ENCODE measurements at regions not wholly inside any gene's neighbourhood (a gene's known extent, or its start where the extent isn't known, plus 50 kb on each side); places are given as distances from the start of the nearest gene placed in this dataset.
"Not testable (repeated sequence)": the region's sequence is repeated elsewhere in the genome, so short reads cannot be mapped to it uniquely, and the experiment has no call there.

DNA sequence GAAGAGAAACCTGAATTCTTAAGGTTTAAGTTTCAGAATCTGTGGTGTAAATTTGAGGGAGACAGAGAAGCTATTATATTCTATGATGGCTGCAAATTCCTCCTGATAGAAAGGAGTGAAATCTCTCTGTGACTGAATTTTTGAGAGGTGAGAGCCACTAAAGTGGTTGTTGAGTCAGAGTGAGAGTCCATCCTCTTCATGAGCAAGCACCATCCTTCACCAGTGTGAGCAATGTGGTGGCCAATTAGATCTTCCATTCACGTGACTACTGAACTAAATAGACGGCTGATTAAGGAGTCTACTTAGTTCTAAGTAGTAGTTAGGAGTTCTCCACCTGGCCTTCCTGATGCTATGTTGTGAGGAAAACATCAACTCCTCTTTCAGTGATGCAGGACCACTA lies 147.8 kb upstream of the CCNH start:
- H3K27me3 ChIP-seq (ENCODE audit: control insufficient read depth, insufficient read depth, low read length): no peaks in the 10 kb centered on the region
- H3K4me1 ChIP-seq (ENCODE audit: control insufficient read depth, insufficient read depth, low read length): no peaks in the 10 kb centered on the region
- no peaks in the 10 kb centered on the region for H3K9me3 ChIP-seq (ENCODE audit: control insufficient read depth, insufficient read depth, low read length)
- H3K36me3 ChIP-seq (ENCODE audit: control insufficient read depth, insufficient read depth, low read length): no peaks in the 10 kb centered on the region
- no peak overlapping the region for H3K9ac ChIP-seq (ENCODE audit: low read depth, low read length)
- no peak overlapping the region for H3K4me3 ChIP-seq (ENCODE audit: low read depth, low read length)

DNA sequence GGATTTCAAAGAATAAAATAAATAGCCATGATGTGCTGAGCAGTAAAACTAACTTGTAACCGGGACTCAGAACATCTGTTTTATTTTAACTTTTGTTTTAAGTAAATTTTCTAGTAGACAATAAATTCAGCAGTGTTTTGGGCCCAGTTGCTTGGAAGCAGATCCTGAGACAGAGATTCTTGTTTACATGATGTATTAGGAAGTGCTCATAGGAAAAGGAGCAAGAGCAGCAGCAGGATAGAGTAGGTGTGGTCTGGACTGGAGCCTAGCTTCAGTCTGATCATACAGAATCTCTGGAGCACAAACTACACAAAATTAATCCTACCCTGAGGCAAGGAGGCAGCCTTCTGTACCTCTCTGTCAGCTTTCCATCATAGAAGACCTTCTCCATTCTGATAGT lies 139.2 kb upstream of the CCNH start:
- Histone ChIP-seq H3K9me3 (ENCODE audit: control insufficient read depth, insufficient read depth, low read length) (no peaks in the 10 kb centered on the region), H3K27me3 (ENCODE audit: control insufficient read depth, insufficient read depth, low read length) (no peaks in the 10 kb centered on the region), H3K4me3 (ENCODE audit: low read depth, low read length) (no peak overlapping the region), H3K36me3 (ENCODE audit: control insufficient read depth, insufficient read depth, low read length) (no peaks in the 10 kb centered on the region), H3K4me1 (ENCODE audit: control insufficient read depth, insufficient read depth, low read length) (no peaks in the 10 kb centered on the region), H3K9ac (ENCODE audit: low read depth, low read length) (no peak overlapping the region)

DNA sequence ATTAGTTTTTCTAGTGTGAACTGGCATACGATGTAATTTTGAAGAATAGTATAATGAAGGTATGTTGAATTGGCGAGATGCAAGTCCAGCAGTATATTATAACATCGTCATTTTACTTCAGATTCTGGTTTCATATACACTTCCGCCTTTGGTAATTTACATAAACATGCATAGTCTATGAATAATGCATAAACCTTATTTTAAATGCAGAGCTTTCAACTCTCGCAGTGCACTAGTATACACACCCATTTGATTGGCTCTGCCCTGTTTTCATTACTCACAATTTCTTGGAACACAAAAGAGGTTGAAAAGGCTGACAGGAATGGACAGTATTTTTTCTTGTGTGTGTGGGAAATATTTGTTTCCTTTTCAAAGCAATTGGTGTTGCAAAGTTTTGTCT lies 128.9 kb upstream of the CCNH start:
- no peak overlapping the region for H3K4me3 ChIP-seq (ENCODE audit: low read depth, low read length)

DNA sequence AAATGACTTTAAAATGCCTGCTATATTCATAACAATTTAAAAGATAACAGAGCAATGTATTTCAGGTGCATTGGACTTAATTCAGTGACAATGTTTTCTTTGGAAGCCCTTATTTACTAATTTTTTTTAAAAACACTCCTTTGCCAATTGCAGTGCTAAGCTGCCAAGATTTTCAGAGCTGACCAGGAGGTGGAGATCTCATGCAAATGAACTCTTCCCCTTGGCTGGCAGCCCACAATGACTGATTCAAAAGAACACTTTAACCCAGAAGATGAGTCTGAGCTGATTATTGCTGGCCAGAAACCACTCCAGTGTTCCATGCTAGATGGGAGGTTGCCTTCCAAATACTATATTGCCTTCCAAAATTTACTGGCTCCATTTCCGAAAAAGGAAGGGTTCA lies 128.3 kb upstream of the CCNH start:
- Histone ChIP-seq H3K9me3 (ENCODE audit: control insufficient read depth, insufficient read depth, low read length) (no peaks in the 10 kb centered on the region), H3K36me3 (ENCODE audit: control insufficient read depth, insufficient read depth, low read length) (no peaks in the 10 kb centered on the region), H3K4me1 (ENCODE audit: control insufficient read depth, insufficient read depth, low read length) (peaks cover 3% of the 10 kb centered on the region), H3K9ac (ENCODE audit: low read depth, low read length) (no peak overlapping the region), H3K27me3 (ENCODE audit: control insufficient read depth, insufficient read depth, low read length) (no peaks in the 10 kb centered on the region), H3K4me3 (ENCODE audit: low read depth, low read length) (no peak overlapping the region)

More for the DNA sequence above, 128.9 kb upstream of the CCNH start:
- H3K4me1 ChIP-seq (ENCODE audit: control insufficient read depth, insufficient read depth, low read length): no peaks in the 10 kb centered on the region
- no peaks in the 10 kb centered on the region for H3K27me3 ChIP-seq (ENCODE audit: control insufficient read depth, insufficient read depth, low read length)
- no peaks in the 10 kb centered on the region for H3K36me3 ChIP-seq (ENCODE audit: control insufficient read depth, insufficient read depth, low read length)
- no peak overlapping the region for H3K9ac ChIP-seq (ENCODE audit: low read depth, low read length)
- no peaks in the 10 kb centered on the region for H3K9me3 ChIP-seq (ENCODE audit: control insufficient read depth, insufficient read depth, low read length)

DNA sequence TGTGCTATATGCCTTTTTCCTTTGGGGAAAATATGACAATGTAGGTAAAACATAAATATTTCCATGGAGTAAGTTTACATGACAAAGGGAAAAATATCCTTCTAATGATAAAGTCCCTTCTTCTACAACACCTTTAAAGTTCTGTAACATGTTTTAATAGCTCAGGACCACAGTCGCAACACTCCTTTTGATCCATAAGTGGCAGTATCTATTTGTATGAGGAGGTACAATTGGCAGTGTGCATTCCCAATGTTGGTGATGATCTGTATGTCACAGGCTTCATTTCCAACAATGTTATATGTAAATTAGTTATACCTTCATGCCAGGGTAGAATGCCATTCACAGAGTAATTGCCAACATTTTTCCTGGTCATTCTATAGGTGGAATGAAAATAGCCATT lies 127.1 kb upstream of the CCNH start:
- Histone ChIP-seq H3K4me3 (ENCODE audit: low read depth, low read length) (no peak overlapping the region), H3K9ac (ENCODE audit: low read depth, low read length) (no peak overlapping the region), H3K4me1 (ENCODE audit: control insufficient read depth, insufficient read depth, low read length) (peaks cover 3% of the 10 kb centered on the region), H3K9me3 (ENCODE audit: control insufficient read depth, insufficient read depth, low read length) (no peaks in the 10 kb centered on the region), H3K36me3 (ENCODE audit: control insufficient read depth, insufficient read depth, low read length) (no peaks in the 10 kb centered on the region), H3K27me3 (ENCODE audit: control insufficient read depth, insufficient read depth, low read length) (no peaks in the 10 kb centered on the region)

DNA sequence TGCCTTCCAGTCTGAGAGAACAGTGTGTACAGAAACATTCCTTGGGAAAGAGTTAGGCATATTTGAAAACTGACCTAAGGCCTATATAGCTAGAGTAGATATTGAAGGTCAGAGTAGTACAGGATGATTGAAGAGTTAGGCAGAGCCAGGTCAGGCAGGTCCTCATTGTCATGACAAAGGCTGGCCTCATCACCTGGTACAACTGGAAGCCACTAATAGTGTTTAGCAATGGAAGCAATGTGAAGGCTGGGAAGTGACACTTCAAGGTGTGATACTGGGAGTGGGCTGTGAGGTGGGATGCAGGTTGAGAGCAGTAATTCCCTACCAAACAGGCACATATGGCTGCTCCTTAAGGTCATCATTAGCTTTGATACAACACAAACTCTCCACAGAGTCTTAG lies 123.6 kb upstream of the CCNH start:
- H3K27me3 ChIP-seq (ENCODE audit: control insufficient read depth, insufficient read depth, low read length): no peaks in the 10 kb centered on the region
- peaks cover 3% of the 10 kb centered on the region for H3K4me1 ChIP-seq (ENCODE audit: control insufficient read depth, insufficient read depth, low read length)
- H3K4me3 ChIP-seq (ENCODE audit: low read depth, low read length): no peak overlapping the region
- no peak overlapping the region for H3K9ac ChIP-seq (ENCODE audit: low read depth, low read length)
- no peaks in the 10 kb centered on the region for H3K9me3 ChIP-seq (ENCODE audit: control insufficient read depth, insufficient read depth, low read length)
- H3K36me3 ChIP-seq (ENCODE audit: control insufficient read depth, insufficient read depth, low read length): no peaks in the 10 kb centered on the region

DNA sequence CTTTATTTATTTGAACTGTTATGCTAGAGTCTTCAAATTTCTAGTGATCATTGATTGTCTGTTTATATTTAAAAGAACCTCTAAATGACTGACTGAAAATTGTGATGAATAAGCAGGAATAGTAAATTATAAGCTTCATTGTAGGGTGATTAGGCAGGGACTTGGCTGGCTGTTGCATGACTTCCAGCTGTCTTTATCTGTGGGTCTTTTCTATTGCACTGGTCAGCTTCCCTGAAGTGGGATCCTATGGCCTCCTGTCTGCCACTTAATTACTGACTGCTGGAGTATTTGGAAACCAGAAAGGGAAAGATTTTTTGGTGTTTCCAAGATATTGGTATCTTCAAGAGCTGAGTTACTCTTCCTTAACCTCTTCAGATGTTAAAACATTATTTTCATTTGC lies 123.0 kb upstream of the CCNH start:
- no peaks in the 10 kb centered on the region for H3K36me3 ChIP-seq (ENCODE audit: control insufficient read depth, insufficient read depth, low read length)
- H3K4me3 ChIP-seq (ENCODE audit: low read depth, low read length): no peak overlapping the region
- peaks cover 3% of the 10 kb centered on the region for H3K4me1 ChIP-seq (ENCODE audit: control insufficient read depth, insufficient read depth, low read length)
- H3K27me3 ChIP-seq (ENCODE audit: control insufficient read depth, insufficient read depth, low read length): no peaks in the 10 kb centered on the region
- no peak overlapping the region for H3K9ac ChIP-seq (ENCODE audit: low read depth, low read length)
- no peaks in the 10 kb centered on the region for H3K9me3 ChIP-seq (ENCODE audit: control insufficient read depth, insufficient read depth, low read length)

DNA sequence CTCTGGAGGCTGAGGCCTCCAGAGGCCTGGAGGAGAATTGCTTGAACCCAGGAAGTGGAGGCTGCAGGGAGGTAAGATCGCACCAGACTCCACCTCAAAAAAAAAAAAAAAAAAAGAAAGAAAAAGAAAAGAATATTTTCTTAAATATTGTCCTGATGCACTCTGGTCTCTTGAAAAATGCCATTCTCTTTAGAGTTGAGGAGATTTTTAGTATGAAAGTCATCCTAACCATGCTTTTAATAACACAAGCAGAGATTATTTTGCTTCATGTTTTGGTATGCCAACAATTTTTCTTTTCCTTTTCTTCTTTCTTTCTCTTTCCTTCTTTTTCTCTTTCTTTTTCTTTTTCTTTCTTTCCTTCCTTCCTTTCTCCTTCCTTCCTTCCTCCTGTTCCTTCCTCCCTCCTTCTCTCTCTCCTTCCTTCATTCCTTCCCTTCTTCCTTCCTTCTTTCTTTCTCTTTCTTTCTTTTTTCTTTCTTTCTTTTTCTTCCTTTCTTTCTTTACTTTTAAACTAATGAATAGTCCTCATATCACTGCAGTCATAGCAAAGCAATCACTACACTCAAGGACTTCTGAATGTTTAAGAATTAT lies 116.9 kb upstream of the CCNH start:
- H3K4me3 ChIP-seq (ENCODE audit: low read depth, low read length): no peak overlapping the region
- H3K27me3 ChIP-seq (ENCODE audit: control insufficient read depth, insufficient read depth, low read length): no peaks in the 10 kb centered on the region
- H3K36me3 ChIP-seq (ENCODE audit: control insufficient read depth, insufficient read depth, low read length): no peaks in the 10 kb centered on the region
- no peaks in the 10 kb centered on the region for H3K9me3 ChIP-seq (ENCODE audit: control insufficient read depth, insufficient read depth, low read length)
- H3K4me1 ChIP-seq (ENCODE audit: control insufficient read depth, insufficient read depth, low read length): no peaks in the 10 kb centered on the region
- no peak overlapping the region for H3K9ac ChIP-seq (ENCODE audit: low read depth, low read length)

DNA sequence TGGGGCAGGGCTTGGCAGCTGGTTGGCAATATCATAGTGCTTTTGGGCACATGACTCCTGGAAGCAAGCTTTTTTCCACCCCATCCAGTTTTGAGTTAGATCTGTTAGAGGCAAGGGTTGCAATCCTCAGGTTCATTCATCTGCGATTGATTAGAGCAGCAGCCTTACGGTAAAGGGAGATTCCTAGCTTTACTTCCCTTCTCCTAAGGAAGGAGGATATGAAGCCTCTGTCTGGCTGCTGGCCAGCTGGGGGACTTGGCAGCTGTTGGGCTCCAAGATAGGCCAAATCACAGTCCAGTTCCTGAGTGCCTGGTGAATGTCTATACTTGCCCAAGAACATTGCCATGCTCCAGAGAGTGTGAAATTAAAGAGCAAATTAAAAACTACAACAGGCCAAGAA lies 113.4 kb upstream of the CCNH start:
- H3K36me3 ChIP-seq (ENCODE audit: control insufficient read depth, insufficient read depth, low read length): no peaks in the 10 kb centered on the region
- no peak overlapping the region for H3K4me3 ChIP-seq (ENCODE audit: low read depth, low read length)
- H3K9ac ChIP-seq (ENCODE audit: low read depth, low read length): no peak overlapping the region
- H3K4me1 ChIP-seq (ENCODE audit: control insufficient read depth, insufficient read depth, low read length): no peaks in the 10 kb centered on the region
- no peaks in the 10 kb centered on the region for H3K9me3 ChIP-seq (ENCODE audit: control insufficient read depth, insufficient read depth, low read length)
- no peaks in the 10 kb centered on the region for H3K27me3 ChIP-seq (ENCODE audit: control insufficient read depth, insufficient read depth, low read length)

DNA sequence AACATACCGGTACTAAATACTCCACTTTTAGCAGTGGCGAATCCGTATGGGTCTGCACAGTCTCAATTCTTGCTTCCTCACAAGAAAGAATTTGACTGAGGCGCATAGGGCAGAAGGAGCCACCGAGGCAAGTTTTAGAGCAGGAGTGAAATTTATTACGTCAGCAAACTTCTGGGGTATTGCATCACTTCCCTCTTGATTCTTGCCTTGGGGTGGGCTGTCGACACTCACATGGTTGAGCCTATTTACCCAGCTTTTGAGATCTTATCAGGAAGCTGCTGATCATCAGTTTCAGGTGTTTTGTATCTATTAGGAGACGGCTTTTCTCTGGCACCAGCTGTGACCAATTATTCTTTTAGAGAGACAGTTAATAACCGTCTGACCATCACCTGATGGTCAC lies 111.5 kb upstream of the CCNH start:
- no peak overlapping the region for H3K9ac ChIP-seq (ENCODE audit: low read depth, low read length)
- H3K9me3 ChIP-seq (ENCODE audit: control insufficient read depth, insufficient read depth, low read length): no peaks in the 10 kb centered on the region
- H3K4me1 ChIP-seq (ENCODE audit: control insufficient read depth, insufficient read depth, low read length): no peaks in the 10 kb centered on the region
- no peaks in the 10 kb centered on the region for H3K36me3 ChIP-seq (ENCODE audit: control insufficient read depth, insufficient read depth, low read length)
- no peak overlapping the region for H3K4me3 ChIP-seq (ENCODE audit: low read depth, low read length)
- H3K27me3 ChIP-seq (ENCODE audit: control insufficient read depth, insufficient read depth, low read length): no peaks in the 10 kb centered on the region

DNA sequence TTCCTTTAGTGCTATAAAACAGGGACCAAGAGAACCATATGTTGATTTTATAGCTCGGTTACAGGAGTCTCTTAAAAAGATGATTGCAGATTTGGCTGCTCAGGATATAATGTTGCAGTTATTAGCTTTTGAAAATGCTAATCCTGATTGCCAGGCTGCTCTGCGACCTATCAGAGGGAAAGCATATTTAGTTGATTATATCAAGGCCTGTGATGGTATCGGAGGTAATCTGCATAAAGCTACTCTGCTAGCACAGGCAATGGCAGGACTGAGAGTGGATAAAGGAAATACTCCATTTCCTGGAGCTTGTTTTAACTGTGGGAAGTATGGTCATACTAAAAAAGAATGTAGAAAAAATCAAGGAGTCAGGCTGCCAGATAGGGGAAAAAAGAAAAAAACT lies 99.0 kb upstream of the CCNH start:
- H3K9ac ChIP-seq (ENCODE audit: low read depth, low read length); H3K36me3 ChIP-seq (ENCODE audit: control insufficient read depth, insufficient read depth, low read length); H3K9me3 ChIP-seq (ENCODE audit: control insufficient read depth, insufficient read depth, low read length); H3K4me1 ChIP-seq (ENCODE audit: control insufficient read depth, insufficient read depth, low read length); H3K4me3 ChIP-seq (ENCODE audit: low read depth, low read length); H3K27me3 ChIP-seq (ENCODE audit: control insufficient read depth, insufficient read depth, low read length): not testable (repeated sequence)

DNA sequence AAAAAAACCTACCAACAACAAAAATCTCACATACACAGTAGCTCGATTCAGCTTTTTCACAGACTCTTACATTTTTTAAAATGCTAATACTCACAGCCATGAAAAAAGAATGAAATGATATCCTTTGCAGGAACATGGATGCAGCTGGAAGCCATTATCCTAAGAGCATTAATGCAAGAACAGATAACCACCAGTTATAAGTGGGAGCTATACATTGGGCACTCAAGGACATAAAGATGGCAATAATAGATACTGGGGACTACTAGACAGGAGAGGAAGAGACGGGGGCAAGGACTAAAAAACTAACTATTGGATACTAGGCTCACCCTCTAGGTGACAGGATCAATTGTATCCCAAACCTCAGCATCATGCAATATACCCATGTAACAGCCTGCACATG lies 90.3 kb upstream of the CCNH start:
- Histone ChIP-seq H3K4me3 (ENCODE audit: low read depth, low read length) (no peak overlapping the region), H3K9me3 (ENCODE audit: control insufficient read depth, insufficient read depth, low read length) (no peaks in the 10 kb centered on the region), H3K27me3 (ENCODE audit: control insufficient read depth, insufficient read depth, low read length) (no peaks in the 10 kb centered on the region), H3K9ac (ENCODE audit: low read depth, low read length) (no peak overlapping the region), H3K36me3 (ENCODE audit: control insufficient read depth, insufficient read depth, low read length) (no peaks in the 10 kb centered on the region), H3K4me1 (ENCODE audit: control insufficient read depth, insufficient read depth, low read length) (no peaks in the 10 kb centered on the region)

Measured in iPS-15b (cell line).